GM12875 (cell line): ENCODE measurements at regions not wholly inside any gene's neighbourhood (a gene's known extent, or its start where the extent isn't known, plus 50 kb on each side); places are given as distances from the start of the nearest gene placed in this dataset.

ENCODE experiments used
- H3K4me3 ChIP-seq: one replicate; pipeline ENCODE4 v1.5.1; 2011; ENCODE audit warnings: low read depth, low read length, control low read depth
- CTCF ChIP-seq: IDR thresholded peaks from 2 replicates; pipeline ENCODE4 v1.5.1; 2011; ENCODE audit warnings: low read depth, mild to moderate bottlenecking, control low read depth, inconsistent platforms, low read length, moderate library complexity, borderline replicate concordance; ENCODE audit not compliant: insufficient read depth

- H3K4me3 ChIP-seq, result no peak overlapping the region
- TF ChIP-seq CTCF, result no peak
These were observed 113.6 kb upstream of the PCDH9 start for GRCh38 chr13:67343777-67344176.

- no peak overlapping the region for H3K4me3 ChIP-seq
- no peak for TF ChIP-seq CTCF
These were observed 111.3 kb upstream of the PCDH9 start for GRCh38 chr13:67341406-67341805.

DNA sequence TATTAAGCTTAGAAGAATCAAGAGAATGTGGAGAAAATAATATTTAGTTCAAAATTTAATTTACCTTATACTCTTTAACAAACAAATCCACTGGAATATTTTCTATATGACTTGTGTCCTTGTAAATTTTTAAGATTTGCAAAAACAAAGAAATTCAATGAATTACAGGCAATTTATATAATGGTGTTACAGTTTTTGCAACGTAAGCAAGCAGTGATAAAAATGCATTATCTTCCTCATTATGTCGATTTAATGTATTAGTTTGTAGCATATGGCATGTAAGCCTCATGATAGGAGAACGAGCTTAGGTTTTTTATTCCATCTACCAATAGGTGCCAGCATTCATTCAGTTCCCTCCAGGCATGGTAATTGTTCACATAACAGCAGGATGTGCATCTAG, 100.0 kb upstream of the PCDH9 start:
- no peak overlapping the region for H3K4me3 ChIP-seq
- TF ChIP-seq CTCF, result no peak

- no peak for TF ChIP-seq CTCF
- H3K4me3 ChIP-seq, result no peak overlapping the region
These were observed 98.8 kb upstream of the PCDH9 start for GRCh38 chr13:67328895-67329294.

- no peak overlapping the region for H3K4me3 ChIP-seq
- no peak for TF ChIP-seq CTCF
These were observed 88.7 kb upstream of the PCDH9 start for GRCh38 chr13:67318860-67319259.

- no peak overlapping the region for H3K4me3 ChIP-seq
- TF ChIP-seq CTCF, result no peak
These were observed 88.3 kb upstream of the PCDH9 start for GRCh38 chr13:67318398-67318797.

DNA sequence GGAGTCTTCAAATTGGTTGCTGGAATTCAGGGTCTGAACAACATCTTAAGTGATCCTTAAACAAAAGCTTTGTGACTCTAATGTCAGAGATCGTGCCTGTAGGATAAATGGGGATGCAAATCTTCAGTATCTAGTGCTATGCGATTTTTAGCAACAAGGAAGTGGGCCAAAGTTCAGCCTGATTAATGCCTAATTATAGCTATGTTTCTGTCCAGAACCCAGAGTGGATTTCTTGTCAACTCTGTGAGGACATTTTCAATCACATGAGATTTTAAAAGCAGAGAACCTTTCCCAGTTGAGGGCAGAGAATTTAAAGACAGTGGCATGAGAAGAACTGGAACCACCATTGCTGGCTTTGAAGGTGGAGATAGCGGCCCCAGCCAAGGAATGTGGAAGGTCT, 84.3 kb upstream of the PCDH9 start:
- no peak overlapping the region for H3K4me3 ChIP-seq
- no peak for TF ChIP-seq CTCF
